Activated CD8-positive, alpha-beta memory T cell treated with anti-CD3 and anti-CD28 coated beads, Interleukin-2, amount 10 ng/mL, durations not matched to agents 7 days and 5 days (primary cell): ENCODE measurements at regions not wholly inside any gene's neighbourhood (a gene's known extent, or its start where the extent isn't known, plus 50 kb on each side); places are given as distances from the start of the nearest gene placed in this dataset.

ENCODE experiments used
- ATAC-seq: fragments of 150-1000 bp; cut with Tn5 transposase; one replicate; pipeline ENCODE4 v1.10.0; 2021; ENCODE audit warnings: moderate library complexity
- CTCF ChIA-PET: fragments of 350-600 bp; sonication (Branson Sonifier 250); formaldehyde crosslinking; loops from one replicate; lab custom pipeline; 2021; ENCODE audit warnings: antibody characterized with exemption; lab: Charles Lee
- DNase-seq: peaks from one replicate; pipeline ENCODE4 v3.0.0-alpha.2; 2020
- H3K27ac Mint-ChIP-seq: one replicate; pipeline ENCODE4 v1.8.0; 2021; ENCODE audit warnings: mild to moderate bottlenecking, mixed read lengths
- H3K27me3 Mint-ChIP-seq: one replicate; pipeline ENCODE4 v1.8.0; 2021; ENCODE audit warnings: mixed read lengths
- H3K36me3 Mint-ChIP-seq: one replicate; pipeline ENCODE4 v1.8.0; 2021; ENCODE audit warnings: mild to moderate bottlenecking, mixed read lengths
- H3K4me1 Mint-ChIP-seq: one replicate; pipeline ENCODE4 v1.8.0; 2021; ENCODE audit warnings: mixed read lengths
- H3K4me3 Mint-ChIP-seq: one replicate; pipeline ENCODE4 v1.8.0; 2021; ENCODE audit warnings: mild to moderate bottlenecking, moderate library complexity, mixed read lengths
- H3K9me3 Mint-ChIP-seq: one replicate; pipeline ENCODE4 v1.8.0; 2022; ENCODE audit warnings: low read depth, mixed read lengths

DNA sequence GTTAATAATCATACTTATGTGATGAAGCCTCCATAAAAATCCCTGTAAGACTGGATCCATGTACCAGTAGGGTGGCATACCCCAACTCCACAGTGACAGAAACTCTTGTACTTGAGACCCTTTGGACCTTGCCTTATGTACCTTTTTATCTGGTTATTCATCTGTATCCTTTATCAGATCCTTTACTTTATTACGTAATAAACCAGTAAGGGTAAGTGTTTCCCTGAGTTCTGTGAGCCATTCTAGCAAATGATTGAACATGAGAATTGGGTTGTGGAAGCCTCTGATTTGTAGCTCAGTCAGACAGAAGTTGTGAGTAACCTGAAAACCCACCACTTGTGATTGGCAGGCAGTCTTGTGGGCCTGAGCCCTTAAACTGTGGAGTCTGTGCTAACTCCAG is 229.7 kb downstream of the FOXA2 start:
- Mint-ChIP-seq H3K9me3 (peaks cover 2% of the 10 kb centered on the region), H3K4me1 (no peaks in the 10 kb centered on the region), H3K27me3 (no peaks in the 10 kb centered on the region), H3K36me3 (no peaks in the 10 kb centered on the region), H3K27ac (no peak overlapping the region), H3K4me3 (no peak overlapping the region)
- no peak for DNase-seq
- CTCF ChIA-PET: no interaction called here
- ATAC-seq: no peak

DNA sequence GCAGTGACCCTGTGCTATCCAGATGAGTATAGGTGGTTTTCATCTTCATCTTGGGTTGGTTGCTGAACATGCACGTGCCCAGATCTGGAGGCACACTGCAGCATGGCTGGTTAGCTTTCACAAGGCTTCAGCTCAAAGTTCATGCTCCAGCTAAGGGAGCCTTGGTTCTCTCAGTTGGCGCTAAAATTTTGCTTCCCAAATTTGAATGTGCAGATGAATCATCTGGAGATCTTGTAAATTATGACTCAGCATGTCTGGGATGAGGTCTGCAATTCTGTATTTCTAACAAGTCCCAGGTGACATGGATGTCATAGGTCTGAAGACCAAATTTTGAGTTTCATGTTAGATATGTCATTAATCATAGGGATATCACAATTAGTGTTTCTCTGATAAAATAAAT is 230.8 kb downstream of the FOXA2 start:
- H3K36me3 Mint-ChIP-seq: no peaks in the 10 kb centered on the region
- DNase-seq (no peak), ATAC-seq (no peak)
- no peak overlapping the region for H3K27ac Mint-ChIP-seq
- no peaks in the 10 kb centered on the region for H3K27me3 Mint-ChIP-seq
- no peaks in the 10 kb centered on the region for H3K4me1 Mint-ChIP-seq
- H3K4me3 Mint-ChIP-seq: no peak overlapping the region
- H3K9me3 Mint-ChIP-seq: peaks cover 2% of the 10 kb centered on the region
- CTCF ChIA-PET: no interaction called here

DNA sequence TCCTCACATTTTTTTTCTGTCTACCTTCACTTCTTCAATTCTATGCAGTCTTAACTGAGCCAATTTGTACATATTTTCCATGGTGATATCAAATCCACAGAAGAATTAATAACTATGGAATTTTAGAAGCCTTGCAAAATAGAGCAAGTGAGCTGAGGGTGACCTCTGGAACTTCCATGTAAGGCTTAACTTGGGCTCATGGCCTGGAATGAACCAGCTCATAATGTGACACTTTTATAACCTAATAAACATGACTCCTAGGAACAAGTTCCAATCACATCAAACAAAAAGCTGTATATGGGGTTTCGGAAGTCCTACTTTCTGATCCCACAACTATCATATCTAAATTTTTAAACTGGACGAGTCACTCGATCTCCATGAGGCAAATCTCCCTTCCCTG is 232.4 kb downstream of the FOXA2 start:
- Mint-ChIP-seq H3K27me3 (no peaks in the 10 kb centered on the region), H3K36me3 (no peaks in the 10 kb centered on the region), H3K27ac (no peak overlapping the region)

DNA sequence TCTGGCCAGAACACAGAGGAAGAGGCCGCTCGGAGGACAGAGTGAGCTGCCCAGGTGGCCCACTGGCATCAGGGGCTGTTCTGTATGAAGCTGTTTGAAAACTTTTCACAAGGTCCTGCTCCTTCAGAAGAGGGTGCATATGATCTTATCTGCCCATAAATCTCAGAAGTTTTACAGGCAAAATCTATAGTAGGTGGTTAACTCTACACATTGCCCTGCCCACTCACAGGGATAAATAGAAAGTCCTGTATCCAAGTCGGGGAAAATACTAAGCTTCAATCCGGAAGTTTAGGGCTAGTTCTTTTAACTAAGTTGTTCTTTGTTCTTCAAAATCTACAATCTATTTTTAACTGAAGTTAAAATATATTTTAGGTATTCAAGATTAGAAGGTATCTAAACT is 233.7 kb downstream of the FOXA2 start:
- no peak for ATAC-seq
- Mint-ChIP-seq H3K36me3 (no peaks in the 10 kb centered on the region), H3K4me1 (no peaks in the 10 kb centered on the region), H3K27me3 (no peaks in the 10 kb centered on the region), H3K9me3 (peaks cover 2% of the 10 kb centered on the region), H3K4me3 (no peak overlapping the region), H3K27ac (no peak overlapping the region)
- no peak for DNase-seq
- CTCF ChIA-PET: no interaction called here

More for the DNA sequence above, 232.4 kb downstream of the FOXA2 start:
- CTCF ChIA-PET: no interaction called here
- H3K4me1 Mint-ChIP-seq: no peaks in the 10 kb centered on the region
- peaks cover 2% of the 10 kb centered on the region for H3K9me3 Mint-ChIP-seq
- H3K4me3 Mint-ChIP-seq: no peak overlapping the region
- ATAC-seq (no peak), DNase-seq (no peak)

DNA sequence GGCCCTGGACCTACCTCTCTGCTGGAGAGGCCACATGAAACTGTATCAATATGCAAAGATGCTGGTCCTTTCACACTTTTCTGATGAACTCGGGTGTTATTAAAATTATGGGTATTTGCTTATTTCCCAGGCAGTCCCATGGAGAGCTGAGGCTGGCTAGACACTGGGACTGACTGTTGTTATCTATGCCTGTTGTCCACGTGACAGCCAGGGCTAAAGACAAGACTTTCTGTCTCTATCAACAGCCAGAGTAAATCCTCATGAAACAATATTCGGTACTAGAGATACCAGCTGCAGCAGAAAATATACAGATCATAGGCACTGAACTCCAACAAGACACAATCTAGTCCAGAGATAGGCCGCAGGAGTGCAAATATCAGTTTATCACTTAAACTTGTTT is 236.4 kb downstream of the FOXA2 start:
- ATAC-seq: no peak
- no peak overlapping the region for H3K27ac Mint-ChIP-seq
- no peaks in the 10 kb centered on the region for H3K27me3 Mint-ChIP-seq
- H3K4me3 Mint-ChIP-seq: no peak overlapping the region
- CTCF ChIA-PET: interaction anchor here (2.2 kb wide), 1 partner anchor 9 kb away, joined by 7 read pairs; no protein-coding TSS in a partner anchor
- no peak for DNase-seq
- peaks cover 2% of the 10 kb centered on the region for H3K9me3 Mint-ChIP-seq
- H3K36me3 Mint-ChIP-seq: no peaks in the 10 kb centered on the region
- no peaks in the 10 kb centered on the region for H3K4me1 Mint-ChIP-seq

DNA sequence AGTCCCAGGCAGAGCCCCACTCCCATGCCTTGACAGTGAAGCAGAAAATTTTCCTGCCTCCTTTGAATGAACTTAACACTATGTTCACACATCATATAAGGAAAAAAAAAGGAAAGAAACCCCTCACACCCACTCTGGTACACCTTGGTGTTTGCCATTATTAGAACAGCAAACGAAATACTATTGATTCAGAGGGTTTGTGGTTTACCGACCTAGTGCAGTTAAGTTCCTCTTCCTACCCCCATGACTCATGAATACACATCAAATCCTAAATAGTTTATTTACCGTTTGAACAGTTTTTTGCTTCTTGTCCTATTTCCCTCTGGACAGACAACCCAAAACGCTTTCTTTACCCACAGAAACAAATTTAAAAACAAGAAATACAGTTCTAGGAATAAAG is 237.7 kb downstream of the FOXA2 start:
- Mint-ChIP-seq H3K27ac (no peak overlapping the region), H3K9me3 (no peaks in the 10 kb centered on the region), H3K4me1 (no peaks in the 10 kb centered on the region), H3K4me3 (no peak overlapping the region), H3K27me3 (no peaks in the 10 kb centered on the region), H3K36me3 (no peaks in the 10 kb centered on the region)
- no peak for ATAC-seq
- DNase-seq: no peak
- CTCF ChIA-PET: interaction anchor here (1.0 kb wide), 1 partner anchor 337 kb away, joined by 3 read pairs; no protein-coding TSS in a partner anchor

DNA sequence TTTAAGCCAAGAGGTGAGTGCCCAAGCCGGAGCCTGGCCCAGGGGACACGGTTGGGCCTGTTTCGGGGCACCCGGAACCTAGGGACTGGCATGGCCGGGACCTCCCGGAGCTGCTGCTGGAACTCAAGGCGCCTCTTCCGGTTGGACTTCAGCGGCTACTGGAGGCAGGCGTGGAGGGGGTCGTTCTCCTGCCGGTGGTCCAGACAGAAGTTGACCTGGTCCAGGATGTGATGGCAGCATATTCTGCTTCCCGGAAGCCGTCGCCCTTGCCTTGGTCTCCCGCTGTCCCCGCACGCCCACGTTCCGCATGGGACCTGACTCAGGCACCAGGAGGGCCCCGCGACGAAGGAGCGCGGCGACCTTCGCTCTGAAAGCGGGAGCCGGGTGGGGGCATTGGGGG is 240.8 kb downstream of the FOXA2 start:
- CTCF ChIA-PET: no interaction called here

DNA sequence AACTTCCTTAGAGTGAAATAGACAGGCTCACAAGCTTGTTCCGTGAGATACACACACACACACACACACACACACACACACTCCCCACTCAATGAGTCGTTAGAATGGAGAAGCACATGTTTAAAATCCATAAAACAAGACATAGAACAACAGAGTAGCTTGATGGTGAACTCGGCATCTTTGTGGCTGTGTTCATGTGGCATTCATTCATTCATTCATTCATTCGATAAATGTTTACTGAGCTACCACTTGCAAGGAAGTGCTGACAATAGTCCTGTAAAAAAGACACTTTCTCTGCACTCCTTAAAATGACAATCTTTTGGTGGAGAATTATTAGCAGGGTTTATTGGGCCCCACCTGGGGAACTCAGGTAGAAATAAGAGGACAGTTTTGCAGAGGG is 242.0 kb downstream of the FOXA2 start:
- no peaks in the 10 kb centered on the region for H3K36me3 Mint-ChIP-seq
- no peak overlapping the region for H3K4me3 Mint-ChIP-seq
- ATAC-seq (no peak), DNase-seq (no peak)
- no peaks in the 10 kb centered on the region for H3K4me1 Mint-ChIP-seq
- CTCF ChIA-PET: no interaction called here
- H3K9me3 Mint-ChIP-seq: no peaks in the 10 kb centered on the region
- H3K27ac Mint-ChIP-seq: no peak overlapping the region
- H3K27me3 Mint-ChIP-seq: no peaks in the 10 kb centered on the region

More for the DNA sequence above, 240.8 kb downstream of the FOXA2 start:
- DNase-seq (no peak), ATAC-seq (no peak)
- no peak overlapping the region for H3K4me3 Mint-ChIP-seq
- no peaks in the 10 kb centered on the region for H3K4me1 Mint-ChIP-seq
- H3K9me3 Mint-ChIP-seq: no peaks in the 10 kb centered on the region
- no peaks in the 10 kb centered on the region for H3K27me3 Mint-ChIP-seq
- no peak overlapping the region for H3K27ac Mint-ChIP-seq
- H3K36me3 Mint-ChIP-seq: no peaks in the 10 kb centered on the region

DNA sequence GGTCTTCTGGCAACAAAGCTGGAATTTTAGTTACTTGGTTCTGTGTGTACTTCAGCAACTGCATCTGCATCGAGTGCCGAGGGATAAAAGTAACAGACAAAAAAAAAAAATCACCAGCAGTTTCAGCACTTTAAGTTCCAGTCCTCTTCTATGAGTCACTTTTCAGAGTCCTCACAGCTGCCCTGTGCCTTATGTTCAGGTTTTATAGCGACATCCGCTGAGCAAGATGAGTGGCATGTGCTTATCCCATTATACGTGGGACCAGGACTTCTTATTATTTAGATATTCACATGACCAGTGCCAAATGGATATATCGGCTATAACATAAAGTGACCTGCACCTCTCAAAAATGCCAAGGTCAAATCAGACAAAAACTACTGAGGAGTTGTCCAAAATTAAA is 242.9 kb downstream of the FOXA2 start:
- Mint-ChIP-seq H3K4me3 (no peak overlapping the region), H3K27ac (no peak overlapping the region), H3K27me3 (no peaks in the 10 kb centered on the region), H3K9me3 (no peaks in the 10 kb centered on the region), H3K36me3 (no peaks in the 10 kb centered on the region), H3K4me1 (no peaks in the 10 kb centered on the region)
- no peak for DNase-seq
- CTCF ChIA-PET: no interaction called here
- no peak for ATAC-seq

DNA sequence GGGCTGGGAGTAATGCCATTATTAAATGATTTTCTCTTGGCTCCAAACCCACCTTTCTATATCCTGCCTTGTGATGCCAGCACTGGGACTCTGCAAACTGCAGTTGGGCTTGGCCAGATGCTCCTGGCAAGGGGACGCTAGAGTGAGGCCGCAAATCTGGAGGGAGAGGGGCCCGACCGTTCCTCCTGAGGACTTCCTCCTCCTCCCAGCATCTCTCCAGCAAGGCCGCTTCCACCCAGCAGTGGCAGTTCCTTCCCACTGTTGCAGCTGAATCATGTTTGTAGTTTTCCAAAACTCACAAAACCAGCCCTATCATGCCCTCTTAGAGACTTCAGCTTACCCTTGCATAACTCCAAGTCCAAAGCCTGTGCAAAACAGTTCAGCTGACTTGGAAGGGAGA is 244.4 kb downstream of the FOXA2 start:
- no peak for DNase-seq
- CTCF ChIA-PET: interaction anchor here (1.9 to 2.0 kb wide), 3 partner anchors 8 to 1000 kb away, joined by 7 to 11 read pairs (median 7); no protein-coding TSS in a partner anchor
- no peaks in the 10 kb centered on the region for H3K9me3 Mint-ChIP-seq
- H3K27me3 Mint-ChIP-seq: no peaks in the 10 kb centered on the region
- no peaks in the 10 kb centered on the region for H3K4me1 Mint-ChIP-seq
- H3K27ac Mint-ChIP-seq: no peak overlapping the region
- H3K36me3 Mint-ChIP-seq: no peaks in the 10 kb centered on the region
- ATAC-seq: no peak
- H3K4me3 Mint-ChIP-seq: no peak overlapping the region

DNA sequence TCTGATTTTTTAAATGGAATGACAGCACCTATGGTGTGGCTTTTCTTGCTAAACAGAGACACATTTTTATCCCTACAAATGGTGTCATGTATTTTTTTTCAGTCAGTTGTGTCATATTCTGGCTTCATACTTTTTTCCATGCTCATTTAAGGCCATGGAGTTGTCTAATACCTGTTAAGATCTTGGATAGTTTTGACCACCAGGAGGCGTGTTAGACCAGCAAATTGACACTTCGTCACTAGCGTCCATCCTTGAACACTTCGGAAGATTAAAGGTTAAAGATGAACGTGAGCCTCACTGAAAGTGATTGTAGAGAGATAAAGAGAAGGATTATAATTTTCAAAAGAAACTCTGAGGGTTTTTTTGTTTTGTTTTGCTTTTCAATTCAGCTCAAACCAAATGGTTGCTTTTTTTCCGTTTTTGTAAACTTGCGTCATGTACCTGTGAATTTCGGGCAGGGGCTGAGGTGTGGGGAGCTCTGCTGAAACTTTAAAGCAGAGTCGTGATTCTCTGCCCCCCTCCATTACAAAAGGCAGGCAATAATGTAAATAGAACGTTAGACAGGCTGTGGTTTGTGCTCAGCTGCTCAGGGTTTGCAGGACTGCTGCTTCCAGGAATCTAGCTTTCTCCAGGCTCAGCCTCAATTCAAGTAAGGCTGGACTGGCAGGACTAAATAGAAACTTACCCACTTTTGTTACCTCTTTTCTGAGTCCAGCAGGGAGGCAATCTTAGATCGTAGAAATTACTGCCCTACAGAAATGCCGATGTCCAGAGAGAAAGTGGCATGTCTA is 245.1 kb downstream of the FOXA2 start:
- H3K9me3 Mint-ChIP-seq: no peaks in the 10 kb centered on the region
- peak; percentile 45 for DNase-seq
- no peaks in the 10 kb centered on the region for H3K27me3 Mint-ChIP-seq
- no peak overlapping the region for H3K27ac Mint-ChIP-seq
- CTCF ChIA-PET: interaction anchor here (0.9 to 2.0 kb wide), 6 partner anchors 9 to 1001 kb away, joined by 3 to 11 read pairs (median 6); no protein-coding TSS in a partner anchor
- no peaks in the 10 kb centered on the region for H3K36me3 Mint-ChIP-seq
- H3K4me1 Mint-ChIP-seq: no peaks in the 10 kb centered on the region
- ATAC-seq: no peak
- H3K4me3 Mint-ChIP-seq: no peak overlapping the region

DNA sequence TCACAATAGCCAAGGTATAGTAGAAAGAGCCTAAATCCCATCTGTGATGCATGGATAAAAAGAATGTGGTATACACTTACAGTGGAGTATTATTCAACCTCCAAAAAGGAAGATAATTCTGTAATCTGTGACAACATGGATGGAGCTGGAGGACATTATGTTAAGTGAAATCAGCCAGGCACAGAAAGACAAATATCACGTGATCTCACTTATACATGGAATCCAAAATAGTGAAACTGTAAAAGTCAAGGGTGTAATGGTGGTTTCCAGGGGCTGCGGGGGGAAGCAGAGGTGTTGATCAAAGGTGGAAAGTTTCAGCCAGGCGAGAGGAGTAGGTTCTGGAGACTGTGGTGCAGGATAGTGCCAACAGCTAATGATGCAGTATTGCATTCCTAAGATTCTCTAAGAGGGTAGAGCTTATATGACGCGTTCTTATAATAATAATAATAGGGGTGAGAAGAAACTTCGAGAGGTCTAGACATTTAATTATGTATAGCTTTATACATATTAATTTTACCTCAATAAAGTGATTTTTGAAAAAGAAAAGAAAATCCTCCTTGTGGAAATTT is 246.1 kb downstream of the FOXA2 start:
- ATAC-seq: no peak
- H3K9me3 Mint-ChIP-seq: no peaks in the 10 kb centered on the region
- no peaks in the 10 kb centered on the region for H3K4me1 Mint-ChIP-seq
- no peaks in the 10 kb centered on the region for H3K36me3 Mint-ChIP-seq
- no peak overlapping the region for H3K4me3 Mint-ChIP-seq
- H3K27me3 Mint-ChIP-seq: no peaks in the 10 kb centered on the region
- CTCF ChIA-PET: interaction anchor here (1.3 to 2.0 kb wide), 5 partner anchors 10 to 1002 kb away, joined by 3 to 11 read pairs (median 7); no protein-coding TSS in a partner anchor
- DNase-seq: no peak
- no peak overlapping the region for H3K27ac Mint-ChIP-seq

DNA sequence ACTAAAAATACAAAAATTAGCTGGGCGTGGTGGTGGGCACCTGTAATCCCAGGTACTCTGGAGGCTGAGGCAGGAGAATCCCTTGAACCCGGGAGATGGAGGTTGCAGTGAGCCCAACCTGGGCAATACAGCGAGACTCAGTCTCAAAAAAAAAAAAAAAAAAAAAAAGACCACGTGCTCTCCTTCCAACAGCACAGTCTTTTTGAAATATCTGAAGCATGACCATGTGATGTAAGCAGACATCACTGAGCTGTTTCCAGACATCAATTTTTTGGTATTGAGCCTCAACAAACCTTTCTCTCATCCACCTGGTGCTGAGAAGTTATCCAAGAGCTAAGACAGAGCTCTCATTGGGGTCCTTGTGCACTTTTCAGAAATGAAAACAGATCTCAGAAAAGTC is 249.2 kb downstream of the FOXA2 start:
- H3K36me3 Mint-ChIP-seq: no peaks in the 10 kb centered on the region
- no peak overlapping the region for H3K4me3 Mint-ChIP-seq
- CTCF ChIA-PET: no interaction called here
- H3K27ac Mint-ChIP-seq: no peak overlapping the region
- no peaks in the 10 kb centered on the region for H3K9me3 Mint-ChIP-seq
- ATAC-seq: no peak
- H3K27me3 Mint-ChIP-seq: no peaks in the 10 kb centered on the region
- no peaks in the 10 kb centered on the region for H3K4me1 Mint-ChIP-seq
- DNase-seq: no peak
